22Rv1 (cell line): ENCODE measurements at regions not wholly inside any gene's neighbourhood (a gene's known extent, or its start where the extent isn't known, plus 50 kb on each side); places are given as distances from the start of the nearest gene placed in this dataset.

Source experiments
- CTCF ChIP-seq: fragments of 450-650 bp; IDR thresholded peaks from 2 replicates; pipeline ENCODE4 v1.5.1; 2017; ENCODE audit warnings: mild to moderate bottlenecking
- ZFX ChIP-seq: fragments of 450-650 bp; IDR thresholded peaks from 2 replicates; pipeline ENCODE4 v1.6.1; 2017; ENCODE audit warnings: antibody characterized with exemption, borderline replicate concordance

- no peak for TF ChIP-seq CTCF
- no peak for TF ChIP-seq ZFX
Observed at GRCh38 chr18:78785706-78786105, 193.9 kb upstream of the SALL3 start.
